IPS-15b (cell line): ENCODE measurements at regions not wholly inside any gene's neighbourhood (a gene's known extent, or its start where the extent isn't known, plus 50 kb on each side); places are given as distances from the start of the nearest gene placed in this dataset.
A peak's percentile ranks its signal among the peaks of the same experiment; 100 is the strongest.
"Not testable (repeated sequence)": the region's sequence is repeated elsewhere in the genome, so short reads cannot be mapped to it uniquely, and the experiment has no call there.

Experiments used
- H3K27me3 ChIP-seq: one replicate; pipeline ENCODE4 v1.6.1; 2013; ENCODE audit warnings: low read length; ENCODE audit not compliant: control insufficient read depth, insufficient read depth
- H3K36me3 ChIP-seq: one replicate; pipeline ENCODE4 v1.6.1; 2013; ENCODE audit warnings: low read length; ENCODE audit not compliant: control insufficient read depth, insufficient read depth
- H3K4me1 ChIP-seq: one replicate; pipeline ENCODE4 v1.6.1; 2013; ENCODE audit warnings: mild to moderate bottlenecking, low read length; ENCODE audit not compliant: control insufficient read depth, insufficient read depth
- H3K4me3 ChIP-seq: one replicate; pipeline ENCODE4 v1.5.1; 2013; ENCODE audit warnings: low read depth, low read length
- H3K9ac ChIP-seq: one replicate; pipeline ENCODE4 v1.6.1; 2013; ENCODE audit warnings: low read depth, mild to moderate bottlenecking, low read length
- H3K9me3 ChIP-seq: one replicate; pipeline ENCODE4 v1.6.1; 2013; ENCODE audit warnings: mild to moderate bottlenecking, low read length; ENCODE audit not compliant: control insufficient read depth, insufficient read depth

- Histone ChIP-seq H3K9ac (no peak overlapping the region), H3K4me1 (no peaks in the 10 kb centered on the region), H3K9me3 (no peaks in the 10 kb centered on the region), H3K27me3 (no peaks in the 10 kb centered on the region), H3K36me3 (no peaks in the 10 kb centered on the region), H3K4me3 (no peak overlapping the region)
These were observed 1005.9 kb upstream of the WWC1 start for GRCh38 chr5:167285591-167285990.

- Histone ChIP-seq H3K4me1 (no peaks in the 10 kb centered on the region), H3K27me3 (no peaks in the 10 kb centered on the region), H3K9ac (no peak overlapping the region), H3K4me3 (no peak overlapping the region), H3K9me3 (no peaks in the 10 kb centered on the region), H3K36me3 (no peaks in the 10 kb centered on the region)
These were observed 1004.6 kb upstream of the WWC1 start for GRCh38 chr5:167286891-167287290.

GRCh38 chr5:167290478-167290877 lies 1001.0 kb upstream of the WWC1 start:
- no peak overlapping the region for H3K9ac ChIP-seq
- no peaks in the 10 kb centered on the region for H3K36me3 ChIP-seq
- H3K9me3 ChIP-seq, result no peaks in the 10 kb centered on the region
- H3K4me3 ChIP-seq, result no peak overlapping the region
- H3K4me1 ChIP-seq, result peaks cover 9% of the 10 kb centered on the region
- H3K27me3 ChIP-seq, result no peaks in the 10 kb centered on the region

GRCh38 chr5:167294882-167295680 lies 996.4 kb upstream of the WWC1 start:
- Histone ChIP-seq H3K36me3 (no peaks in the 10 kb centered on the region), H3K27me3 (no peaks in the 10 kb centered on the region), H3K4me3 (no peak overlapping the region), H3K9ac (peak overlapping the region; percentile 29), H3K9me3 (no peaks in the 10 kb centered on the region), H3K4me1 (peaks cover 18% of the 10 kb centered on the region)

- H3K9me3 ChIP-seq, result no peaks in the 10 kb centered on the region
- no peak overlapping the region for H3K4me3 ChIP-seq
- H3K9ac ChIP-seq, result peak overlapping the region; percentile 29
- H3K4me1 ChIP-seq, result peaks cover 18% of the 10 kb centered on the region
- no peaks in the 10 kb centered on the region for H3K27me3 ChIP-seq
- no peaks in the 10 kb centered on the region for H3K36me3 ChIP-seq
These were observed 995.8 kb upstream of the WWC1 start for GRCh38 chr5:167295681-167296005.

- Histone ChIP-seq H3K36me3 (no peaks in the 10 kb centered on the region), H3K4me3 (no peak overlapping the region), H3K9me3 (no peaks in the 10 kb centered on the region), H3K4me1 (peaks cover 18% of the 10 kb centered on the region), H3K27me3 (no peaks in the 10 kb centered on the region), H3K9ac (no peak overlapping the region)
These were observed 995.4 kb upstream of the WWC1 start for GRCh38 chr5:167296066-167296465.

- peaks cover 18% of the 10 kb centered on the region for H3K4me1 ChIP-seq
- H3K36me3 ChIP-seq, result no peaks in the 10 kb centered on the region
These were observed 994.8 kb upstream of the WWC1 start for GRCh38 chr5:167296661-167297060.

GRCh38 chr5:167299861-167300260 lies 991.6 kb upstream of the WWC1 start:
- peaks cover 27% of the 10 kb centered on the region for H3K4me1 ChIP-seq
- H3K4me3 ChIP-seq, H3K9me3 ChIP-seq, H3K9ac ChIP-seq, H3K27me3 ChIP-seq, H3K36me3 ChIP-seq: not testable (repeated sequence)

More at GRCh38 chr5:167296661-167297060, 994.8 kb upstream of the WWC1 start:
- Histone ChIP-seq H3K27me3 (no peaks in the 10 kb centered on the region), H3K4me3 (no peak overlapping the region), H3K9ac (no peak overlapping the region), H3K9me3 (no peaks in the 10 kb centered on the region)

- Histone ChIP-seq H3K27me3 (no peaks in the 10 kb centered on the region), H3K4me1 (peaks cover 31% of the 10 kb centered on the region), H3K9me3 (no peaks in the 10 kb centered on the region), H3K9ac (no peak overlapping the region), H3K4me3 (no peak overlapping the region), H3K36me3 (no peaks in the 10 kb centered on the region)
These were observed 987.9 kb upstream of the WWC1 start for GRCh38 chr5:167303582-167303981.

GRCh38 chr5:167304834-167305469 lies 986.5 kb upstream of the WWC1 start:
- Histone ChIP-seq H3K4me3 (no peak overlapping the region), H3K9ac (no peak overlapping the region), H3K4me1 (peaks cover 31% of the 10 kb centered on the region), H3K9me3 (no peaks in the 10 kb centered on the region), H3K36me3 (no peaks in the 10 kb centered on the region), H3K27me3 (no peaks in the 10 kb centered on the region)

GRCh38 chr5:167305591-167306213 lies 985.7 kb upstream of the WWC1 start:
- Histone ChIP-seq H3K9me3 (no peaks in the 10 kb centered on the region), H3K27me3 (no peaks in the 10 kb centered on the region), H3K4me1 (peaks cover 31% of the 10 kb centered on the region), H3K9ac (no peak overlapping the region), H3K36me3 (no peaks in the 10 kb centered on the region), H3K4me3 (no peak overlapping the region)

- no peak overlapping the region for H3K9ac ChIP-seq
- H3K36me3 ChIP-seq, result no peaks in the 10 kb centered on the region
- H3K4me1 ChIP-seq, result peaks cover 31% of the 10 kb centered on the region
- H3K27me3 ChIP-seq, result no peaks in the 10 kb centered on the region
- H3K4me3 ChIP-seq, result no peak overlapping the region
- no peaks in the 10 kb centered on the region for H3K9me3 ChIP-seq
These were observed 984.4 kb upstream of the WWC1 start for GRCh38 chr5:167307042-167307441.
